ENCODE measurements at regions not wholly inside any gene's neighbourhood (a gene's known extent, or its start where the extent isn't known, plus 50 kb on each side); places are given as distances from the start of the nearest gene placed in this dataset.

GRCh38 chr7:81469869-81470723 is 299.8 kb downstream of the HGF start:
- H3K9me3 ChIP-seq (ENCODE audit: insufficient read depth, low read length): no peaks in the 10 kb centered on the region
- TF ChIP-seq YY1 (IDR thresholded peaks at IDR 0.05; ENCODE audit: insufficient read depth, insufficient read length): no peak
- no peak for TF ChIP-seq ZNF274 (IDR thresholded peaks at IDR 0.05; ENCODE audit: low read depth, low read length)
- no peak for TF ChIP-seq SUZ12 (IDR thresholded peaks at IDR 0.05; ENCODE audit: extremely low read depth, insufficient read depth, insufficient read length)
- H3K27me3 ChIP-seq (ENCODE audit: insufficient read depth, insufficient read length): no peaks in the 10 kb centered on the region
- no peak overlapping the region for H3K4me3 ChIP-seq (ENCODE audit: insufficient read length, low read depth)
- no peaks in the 10 kb centered on the region for H3K4me1 ChIP-seq (ENCODE audit: insufficient read depth, insufficient read length)
- no peak overlapping the region for H3K9ac ChIP-seq (ENCODE audit: insufficient read length, low read depth)
- DNase-seq (ENCODE audit: low read depth, low spot score): peak; percentile 58
- H3K36me3 ChIP-seq (ENCODE audit: insufficient read depth, insufficient read length, low read length): no peaks in the 10 kb centered on the region

DNA sequence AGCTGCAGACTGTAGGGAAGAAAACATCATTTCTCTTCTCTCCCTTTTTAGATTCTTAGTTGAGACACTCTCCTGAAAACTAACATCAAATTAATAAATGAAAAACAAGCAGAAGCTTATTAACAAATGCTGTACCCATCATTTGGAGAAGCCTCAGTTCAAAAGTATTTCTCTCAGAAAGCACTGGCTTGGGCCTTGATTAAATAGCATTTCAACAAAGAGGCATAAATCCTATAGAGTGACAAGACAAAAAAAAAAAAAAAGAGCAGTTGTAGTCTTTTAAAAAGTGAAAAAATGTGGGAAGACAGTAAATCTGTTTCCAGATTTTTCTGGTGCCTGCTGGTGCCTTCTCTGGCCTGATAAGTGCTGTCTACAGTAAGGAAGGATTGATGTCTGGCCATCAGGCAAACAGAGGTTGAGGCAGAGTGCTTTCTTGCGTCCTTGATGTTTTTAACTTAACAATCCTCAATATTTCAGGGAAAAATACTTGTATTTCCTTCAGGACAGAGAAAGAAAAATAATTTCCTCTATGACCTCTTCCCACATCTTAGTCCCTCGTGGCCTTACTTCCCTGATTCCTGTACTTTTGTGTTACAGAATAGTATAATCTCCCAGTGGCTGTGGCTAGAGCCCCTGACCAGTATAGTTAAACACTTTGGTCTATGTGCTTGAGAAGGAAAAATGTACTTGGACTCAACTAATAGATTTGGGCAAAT is 300.5 kb downstream of the HGF start:
- no peak for TF ChIP-seq SUZ12 (IDR thresholded peaks at IDR 0.05; ENCODE audit: extremely low read depth, insufficient read depth, insufficient read length)
- no peak for TF ChIP-seq ZNF274 (IDR thresholded peaks at IDR 0.05; ENCODE audit: low read depth, low read length)
- no peak for TF ChIP-seq YY1 (IDR thresholded peaks at IDR 0.05; ENCODE audit: insufficient read depth, insufficient read length)
- no peaks in the 10 kb centered on the region for H3K4me1 ChIP-seq (ENCODE audit: insufficient read depth, insufficient read length)
- no peak for DNase-seq (ENCODE audit: low read depth, low spot score)
- H3K9me3 ChIP-seq (ENCODE audit: insufficient read depth, low read length): no peaks in the 10 kb centered on the region
- H3K27me3 ChIP-seq (ENCODE audit: insufficient read depth, insufficient read length): no peaks in the 10 kb centered on the region
- no peak overlapping the region for H3K9ac ChIP-seq (ENCODE audit: insufficient read length, low read depth)
- H3K36me3 ChIP-seq (ENCODE audit: insufficient read depth, insufficient read length, low read length): no peaks in the 10 kb centered on the region
- no peak overlapping the region for H3K4me3 ChIP-seq (ENCODE audit: insufficient read length, low read depth)

- H3K27me3 ChIP-seq (ENCODE audit: insufficient read depth, insufficient read length): no peaks in the 10 kb centered on the region
- no peak for TF ChIP-seq YY1 (IDR thresholded peaks at IDR 0.05; ENCODE audit: insufficient read depth, insufficient read length)
- no peak for TF ChIP-seq SUZ12 (IDR thresholded peaks at IDR 0.05; ENCODE audit: extremely low read depth, insufficient read depth, insufficient read length)
- no peak for TF ChIP-seq ZNF274 (IDR thresholded peaks at IDR 0.05; ENCODE audit: low read depth, low read length)
- no peak overlapping the region for H3K4me3 ChIP-seq (ENCODE audit: insufficient read length, low read depth)
- H3K9me3 ChIP-seq (ENCODE audit: insufficient read depth, low read length): no peaks in the 10 kb centered on the region
- no peaks in the 10 kb centered on the region for H3K4me1 ChIP-seq (ENCODE audit: insufficient read depth, insufficient read length)
- no peak for DNase-seq (ENCODE audit: low read depth, low spot score)
- no peak overlapping the region for H3K9ac ChIP-seq (ENCODE audit: insufficient read length, low read depth)
- H3K36me3 ChIP-seq (ENCODE audit: insufficient read depth, insufficient read length, low read length): no peaks in the 10 kb centered on the region
Measured at GRCh38 chr7:81468526-81468925, 301.3 kb downstream of the HGF start.

GRCh38 chr7:81467964-81468363 is 301.9 kb downstream of the HGF start:
- Histone ChIP-seq H3K27me3 (ENCODE audit: insufficient read depth, insufficient read length) (no peaks in the 10 kb centered on the region), H3K9me3 (ENCODE audit: insufficient read depth, low read length) (no peaks in the 10 kb centered on the region), H3K9ac (ENCODE audit: insufficient read length, low read depth) (no peak overlapping the region), H3K4me1 (ENCODE audit: insufficient read depth, insufficient read length) (no peaks in the 10 kb centered on the region), H3K36me3 (ENCODE audit: insufficient read depth, insufficient read length, low read length) (no peaks in the 10 kb centered on the region), H3K4me3 (ENCODE audit: insufficient read length, low read depth) (no peak overlapping the region)
- no peak for TF ChIP-seq SUZ12 (IDR thresholded peaks at IDR 0.05; ENCODE audit: extremely low read depth, insufficient read depth, insufficient read length)
- no peak for TF ChIP-seq YY1 (IDR thresholded peaks at IDR 0.05; ENCODE audit: insufficient read depth, insufficient read length)
- TF ChIP-seq ZNF274 (IDR thresholded peaks at IDR 0.05; ENCODE audit: low read depth, low read length): no peak
- DNase-seq (ENCODE audit: low read depth, low spot score): no peak

- Histone ChIP-seq H3K9me3 (ENCODE audit: insufficient read depth, low read length) (no peaks in the 10 kb centered on the region), H3K4me1 (ENCODE audit: insufficient read depth, insufficient read length) (no peaks in the 10 kb centered on the region), H3K36me3 (ENCODE audit: insufficient read depth, insufficient read length, low read length) (no peaks in the 10 kb centered on the region), H3K27me3 (ENCODE audit: insufficient read depth, insufficient read length) (no peaks in the 10 kb centered on the region), H3K4me3 (ENCODE audit: insufficient read length, low read depth) (no peak overlapping the region), H3K9ac (ENCODE audit: insufficient read length, low read depth) (no peak overlapping the region)
- TF ChIP-seq YY1 (IDR thresholded peaks at IDR 0.05; ENCODE audit: insufficient read depth, insufficient read length): no peak
- no peak for TF ChIP-seq ZNF274 (IDR thresholded peaks at IDR 0.05; ENCODE audit: low read depth, low read length)
- no peak for TF ChIP-seq SUZ12 (IDR thresholded peaks at IDR 0.05; ENCODE audit: extremely low read depth, insufficient read depth, insufficient read length)
- DNase-seq (ENCODE audit: low read depth, low spot score): no peak
Measured at GRCh38 chr7:81462672-81463071, 307.2 kb downstream of the HGF start.

DNA sequence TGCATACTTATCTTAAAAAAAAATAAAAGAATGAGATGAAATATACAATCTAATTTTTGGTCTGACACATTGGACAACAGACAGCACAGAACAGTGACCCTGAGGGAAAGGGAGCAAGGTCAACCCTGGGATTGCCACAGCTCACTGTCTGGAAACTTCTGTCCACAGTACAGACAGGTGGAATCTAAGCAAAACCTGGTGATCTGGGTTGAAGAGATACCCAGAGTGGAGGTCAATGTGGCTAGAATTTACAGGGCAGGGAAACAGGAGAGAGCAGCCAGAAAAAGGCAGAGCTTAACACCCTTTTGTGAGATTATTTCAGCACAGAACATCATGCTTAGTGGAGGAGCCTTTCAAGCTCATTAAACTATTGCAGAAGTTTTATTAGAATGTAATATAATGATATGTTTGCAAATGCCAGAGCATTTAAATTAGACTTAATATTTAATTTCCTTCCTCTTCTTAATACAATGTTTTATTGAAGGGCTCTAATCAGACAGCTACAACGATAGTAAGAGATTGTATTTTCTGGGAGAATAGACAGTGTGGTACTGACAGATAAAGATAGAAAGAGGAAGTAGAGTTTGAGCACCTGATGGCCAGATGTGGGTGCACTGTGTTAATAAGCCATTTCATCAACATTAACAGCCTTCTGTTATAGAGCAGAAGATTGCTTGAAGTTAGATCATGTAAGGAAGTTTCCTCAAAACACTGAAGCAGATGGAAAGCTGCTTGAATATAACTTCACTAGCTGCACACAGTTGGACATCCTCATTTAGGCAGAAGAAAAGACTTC is 309.4 kb downstream of the HGF start:
- Histone ChIP-seq H3K4me3 (ENCODE audit: insufficient read length, low read depth) (no peak overlapping the region), H3K9ac (ENCODE audit: insufficient read length, low read depth) (no peak overlapping the region), H3K9me3 (ENCODE audit: insufficient read depth, low read length) (no peaks in the 10 kb centered on the region), H3K4me1 (ENCODE audit: insufficient read depth, insufficient read length) (no peaks in the 10 kb centered on the region), H3K27me3 (ENCODE audit: insufficient read depth, insufficient read length) (no peaks in the 10 kb centered on the region), H3K36me3 (ENCODE audit: insufficient read depth, insufficient read length, low read length) (no peaks in the 10 kb centered on the region)
- no peak for DNase-seq (ENCODE audit: low read depth, low spot score)
- TF ChIP-seq SUZ12 (IDR thresholded peaks at IDR 0.05; ENCODE audit: extremely low read depth, insufficient read depth, insufficient read length) (no peak), YY1 (IDR thresholded peaks at IDR 0.05; ENCODE audit: insufficient read depth, insufficient read length) (no peak), ZNF274 (IDR thresholded peaks at IDR 0.05; ENCODE audit: low read depth, low read length) (no peak)
